GM18873 (cell line): ENCODE measurements at regions not wholly inside any gene's neighbourhood (a gene's known extent, or its start where the extent isn't known, plus 50 kb on each side); places are given as distances from the start of the nearest gene placed in this dataset.
"Not testable (repeated sequence)": the region's sequence is repeated elsewhere in the genome, so short reads cannot be mapped to it uniquely, and the experiment has no call there.

Source experiments
- ATAC-seq: cut with Tn5 transposase; IDR thresholded peaks from one replicate; pipeline ENCODE4 v1.9.1; 2021; ENCODE audit warnings: mild to moderate bottlenecking, moderate library complexity, moderate number of reproducible peaks; ENCODE audit not compliant: unreplicated experiment, low FRiP score

DNA sequence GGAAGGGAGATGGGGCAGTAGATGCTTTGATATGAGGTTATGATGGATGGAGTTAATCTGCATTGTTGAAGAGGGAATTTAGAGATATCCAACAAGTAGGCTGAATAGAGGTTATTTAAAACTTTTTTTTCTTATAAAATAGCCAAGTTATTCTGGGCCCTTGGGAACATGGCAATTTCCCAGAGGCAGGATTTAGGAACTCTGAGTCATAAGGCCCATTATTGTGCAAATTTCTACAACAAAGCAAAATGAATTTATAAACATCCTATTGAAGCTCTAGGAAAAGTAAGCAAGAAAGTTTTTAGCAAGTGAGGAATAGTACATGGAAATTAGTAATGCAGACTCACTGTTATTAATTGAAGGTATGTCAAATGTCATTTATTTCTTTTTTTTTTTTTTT is 160.9 kb upstream of the NPY start:
- no peak for ATAC-seq

DNA sequence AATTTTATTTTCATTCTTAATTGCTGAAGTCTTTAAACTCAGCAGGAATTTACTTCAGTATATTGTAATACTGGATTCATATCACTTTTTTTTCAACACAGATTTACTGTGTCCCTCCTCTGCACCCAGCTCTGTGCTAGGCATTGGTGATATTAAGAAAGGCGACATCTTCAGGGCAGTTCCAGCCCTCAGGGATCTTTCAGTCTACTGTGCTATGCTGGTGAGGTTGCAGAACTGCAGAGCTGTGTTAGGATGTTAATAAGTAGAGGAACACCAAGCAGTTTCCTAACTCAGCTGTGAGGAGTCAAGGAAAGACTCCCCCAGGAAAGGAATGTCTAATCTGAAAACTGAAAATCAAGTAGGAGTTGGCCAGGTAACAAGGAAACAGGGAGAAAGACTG is 158.2 kb upstream of the NPY start:
- no peak for ATAC-seq

DNA sequence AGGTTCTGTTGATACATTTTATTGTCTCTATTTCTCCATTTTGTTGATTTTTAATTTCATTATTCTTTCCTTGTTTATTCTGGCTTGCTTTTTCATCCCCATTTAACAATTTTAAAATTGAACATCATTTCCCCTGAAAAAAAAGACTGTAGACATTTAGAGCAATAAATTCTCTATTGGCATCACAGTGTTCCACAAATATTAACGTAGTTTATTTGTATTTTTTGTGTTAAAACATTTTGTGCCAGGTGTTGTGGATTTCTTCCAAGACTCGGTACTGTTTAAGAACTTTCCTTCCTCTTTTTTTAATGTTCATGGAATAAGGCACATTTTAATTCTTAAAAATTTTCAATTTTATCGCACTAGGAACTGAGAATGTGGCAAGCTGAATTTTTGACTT is 156.1 kb upstream of the NPY start:
- no peak for ATAC-seq

DNA sequence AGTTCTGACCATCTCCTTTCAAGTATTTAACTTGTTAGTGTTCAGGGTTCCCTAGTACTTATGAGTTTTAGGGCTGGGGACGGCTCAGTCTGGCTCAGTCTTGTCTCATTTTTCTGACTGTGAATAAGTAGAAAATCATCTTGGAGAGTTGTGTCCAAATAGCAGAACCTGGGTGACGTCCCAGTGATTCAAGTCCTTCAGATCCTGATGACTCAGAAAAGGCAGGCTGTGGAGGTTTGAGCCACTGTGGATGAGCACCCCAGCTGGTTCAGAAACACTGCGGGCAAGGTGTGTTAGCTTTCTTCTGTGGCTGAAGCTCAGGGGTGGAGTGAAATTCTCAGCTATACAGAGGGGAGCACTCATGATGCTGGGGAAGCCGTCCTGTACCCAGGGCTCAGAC is 154.4 kb upstream of the NPY start:
- ATAC-seq: no peak

DNA sequence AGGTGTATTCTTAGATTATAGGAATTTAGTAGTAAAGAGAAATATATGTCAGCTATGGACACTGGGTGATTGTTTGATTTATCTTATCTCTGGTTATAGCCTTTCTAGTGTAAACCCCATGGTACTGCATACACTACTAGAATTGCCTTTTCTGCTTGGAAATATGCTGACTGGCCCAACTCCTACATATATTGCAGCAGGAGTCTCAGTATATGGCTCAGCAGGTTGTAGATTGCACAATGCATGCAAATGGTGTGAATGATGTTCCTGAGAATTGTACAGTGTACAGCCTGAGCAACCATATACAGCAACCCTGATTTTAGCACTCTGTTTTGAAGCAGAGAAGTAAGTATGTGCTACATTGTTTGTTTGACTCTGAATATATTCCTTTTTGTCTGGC is 153.4 kb upstream of the NPY start:
- ATAC-seq: no peak

DNA sequence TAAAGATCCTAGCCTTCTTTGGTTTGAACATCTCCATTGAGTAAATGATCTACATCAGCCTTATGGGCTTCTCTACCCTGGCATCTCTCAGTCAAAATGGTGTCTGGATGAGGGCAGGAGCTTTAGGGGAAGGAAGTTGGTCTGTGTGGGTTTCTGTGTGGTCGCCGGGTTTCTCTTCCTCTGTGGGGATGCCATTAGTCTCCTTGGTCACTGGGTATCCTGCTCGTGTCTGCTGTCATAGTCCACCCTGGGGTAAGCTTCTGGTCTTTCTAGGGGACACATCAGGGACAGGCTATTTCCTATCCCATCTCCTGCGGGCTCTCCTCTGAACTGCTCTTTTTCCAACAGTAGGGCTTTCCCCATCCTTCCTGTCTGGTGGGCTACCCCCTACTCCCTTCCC is 150.3 kb upstream of the NPY start:
- peak; percentile 38 for ATAC-seq

DNA sequence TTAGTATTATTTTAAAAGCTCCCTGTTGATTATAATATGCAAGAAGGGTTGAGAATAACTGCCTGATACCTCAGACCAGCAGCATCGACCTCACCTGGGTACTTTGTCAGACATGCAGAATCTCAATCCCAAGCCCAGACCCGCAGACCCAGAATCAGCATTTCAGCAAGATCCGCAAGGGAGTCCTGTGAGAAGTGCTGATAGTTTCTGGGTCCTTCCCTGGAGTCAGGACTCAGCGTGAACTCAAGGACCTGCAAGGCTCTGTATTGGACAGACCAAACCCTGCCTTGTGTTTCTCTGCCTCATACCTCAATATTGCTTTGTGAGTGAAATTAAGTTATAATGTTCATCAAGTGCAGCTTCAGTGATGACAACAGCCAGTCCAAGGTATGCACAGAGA is 149.5 kb upstream of the NPY start:
- no peak for ATAC-seq

DNA sequence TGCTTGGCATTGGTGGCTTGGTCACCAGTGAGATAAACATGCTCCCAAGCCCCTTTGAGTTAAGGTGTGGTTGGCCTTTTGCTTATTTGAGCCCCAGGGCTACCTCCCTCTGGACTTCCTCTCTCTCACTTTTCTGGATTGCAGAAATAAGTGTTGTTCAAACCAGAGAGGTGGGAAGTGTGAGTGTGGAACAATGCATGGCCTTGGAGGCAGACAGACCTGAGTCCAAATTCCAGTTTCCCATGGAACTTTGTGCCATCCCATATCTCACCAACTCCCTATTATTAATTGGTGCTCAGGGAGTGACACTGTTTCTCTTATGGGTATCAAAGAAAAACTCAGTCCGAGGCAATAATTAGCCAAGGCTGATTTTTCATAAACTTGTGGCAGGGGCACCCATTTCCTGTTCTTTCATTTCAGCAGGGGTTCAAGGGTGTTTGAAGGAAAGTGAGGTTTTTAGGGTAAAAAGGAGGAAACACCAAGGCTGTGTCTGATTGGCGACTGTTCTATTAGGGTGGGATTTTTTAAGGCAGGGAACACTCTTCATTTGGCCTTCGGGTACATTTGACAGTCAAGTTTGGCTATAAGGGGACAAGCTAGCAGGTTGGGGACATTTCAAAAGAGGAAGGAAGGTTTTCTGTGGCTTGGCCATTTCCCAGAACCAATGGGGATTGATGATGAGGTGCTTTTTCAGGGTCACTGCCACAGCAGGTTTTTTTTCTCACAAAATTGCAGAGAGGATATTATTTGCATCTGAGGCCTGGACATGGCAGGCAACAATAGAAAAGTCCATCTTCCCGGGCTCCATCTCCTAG is 148.8 kb upstream of the NPY start:
- peak; percentile 61 for ATAC-seq

DNA sequence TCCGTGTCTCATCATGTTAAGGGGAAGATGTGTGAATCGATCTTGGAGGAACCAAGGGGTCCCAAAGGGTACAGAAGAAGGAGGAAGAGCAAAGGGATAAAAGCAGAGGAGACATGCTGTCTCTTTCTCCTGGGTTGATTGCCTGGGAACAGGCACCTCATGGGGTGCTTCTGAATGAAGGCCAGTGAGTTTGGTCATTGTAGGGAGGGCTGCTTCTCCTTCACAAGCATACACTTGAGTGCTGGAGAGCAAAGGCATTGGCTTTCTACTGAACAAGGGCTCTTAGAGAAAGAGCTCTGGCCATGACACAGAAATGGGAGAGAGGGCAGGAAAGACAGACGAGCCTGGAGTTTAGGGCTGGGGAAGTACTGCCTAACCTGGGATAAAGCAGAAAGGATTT is 146.7 kb upstream of the NPY start:
- no peak for ATAC-seq

DNA sequence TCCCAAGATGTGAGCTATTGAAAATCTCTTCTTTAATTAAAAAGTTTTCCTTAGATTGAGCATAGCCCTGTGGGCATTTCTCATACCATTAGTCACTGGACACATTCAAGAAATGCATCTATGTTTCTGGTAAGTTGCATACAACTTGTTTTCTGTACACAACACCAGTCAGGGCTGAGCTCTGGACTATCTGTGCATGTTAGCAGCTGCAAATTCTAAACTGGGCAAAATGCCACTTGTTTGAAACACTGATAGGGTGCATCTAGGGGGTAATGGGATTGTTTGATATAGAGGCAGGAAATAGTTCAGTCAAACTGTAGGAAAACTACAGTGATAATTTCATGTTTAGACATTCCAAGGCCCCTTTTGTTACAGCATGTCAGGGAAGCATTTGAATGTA is 145.6 kb upstream of the NPY start:
- no peak for ATAC-seq

DNA sequence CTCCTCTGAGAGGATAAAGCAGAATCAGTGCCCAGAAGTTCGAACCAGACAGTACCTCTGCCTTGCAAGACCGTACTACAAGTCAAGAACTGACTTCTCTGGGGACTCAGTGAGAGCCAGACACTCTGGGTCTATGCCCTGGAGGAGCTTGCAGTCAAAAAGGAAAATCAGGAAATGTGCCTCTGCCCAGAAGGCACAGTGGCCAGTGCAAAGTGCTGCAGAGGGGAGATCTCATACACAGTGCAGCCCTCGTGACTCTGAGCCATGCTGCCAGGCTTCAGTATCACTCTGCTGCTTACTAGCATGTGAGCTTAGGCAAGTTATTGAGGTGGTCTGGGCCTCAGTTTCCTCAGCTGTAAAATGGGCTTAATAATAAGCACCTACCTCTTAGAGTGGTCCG is 144.0 kb upstream of the NPY start:
- no peak for ATAC-seq

DNA sequence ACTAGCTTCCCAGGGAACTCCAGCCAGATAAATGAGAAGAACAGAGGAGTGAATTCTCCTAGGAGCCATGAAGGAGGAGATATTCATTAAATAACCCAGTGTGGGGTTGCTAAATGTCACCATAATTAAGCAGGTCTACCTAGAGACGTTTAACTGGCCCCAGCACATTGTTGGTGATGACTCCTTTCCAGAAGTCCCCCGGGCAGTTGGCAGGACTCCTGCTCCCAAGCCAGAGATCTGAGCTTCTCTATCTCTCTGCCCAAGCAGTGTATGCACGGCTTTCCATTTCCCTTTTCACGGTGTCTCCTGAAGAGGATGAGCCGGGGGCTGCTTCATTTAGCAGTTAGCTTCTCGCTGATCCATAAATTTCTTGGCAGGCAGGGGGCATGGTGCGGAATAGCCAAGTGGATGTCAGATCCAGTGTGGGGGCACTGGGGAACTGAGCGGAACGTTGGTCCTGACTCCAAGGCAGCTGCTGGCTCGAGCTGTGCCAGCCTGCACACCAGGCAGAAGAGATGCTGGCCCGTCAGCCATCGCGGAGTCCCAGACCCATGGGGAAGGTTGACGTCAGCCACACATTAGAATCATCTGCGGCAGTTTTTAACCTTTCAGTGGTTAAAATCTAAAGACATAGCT is 142.0 kb upstream of the NPY start:
- no peak for ATAC-seq

DNA sequence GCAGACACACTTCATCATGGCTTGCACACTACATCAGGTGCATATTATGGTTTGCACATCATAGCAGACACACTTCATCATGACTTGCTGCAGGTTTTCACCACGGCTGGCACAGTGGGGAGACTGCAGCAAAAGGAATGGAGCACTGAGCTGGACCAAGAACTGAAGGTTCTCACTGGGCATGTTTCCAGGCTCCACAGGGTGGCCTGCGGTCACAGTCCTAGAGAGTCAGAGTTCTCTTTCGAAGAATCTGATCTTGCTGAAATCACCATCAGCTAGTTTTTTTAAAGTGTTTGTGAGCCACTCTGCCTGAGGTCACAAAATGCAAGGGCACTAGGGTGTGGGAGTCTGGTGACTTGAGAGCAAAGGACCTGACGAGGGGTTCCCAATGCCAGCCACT is 140.4 kb upstream of the NPY start:
- no peak for ATAC-seq

DNA sequence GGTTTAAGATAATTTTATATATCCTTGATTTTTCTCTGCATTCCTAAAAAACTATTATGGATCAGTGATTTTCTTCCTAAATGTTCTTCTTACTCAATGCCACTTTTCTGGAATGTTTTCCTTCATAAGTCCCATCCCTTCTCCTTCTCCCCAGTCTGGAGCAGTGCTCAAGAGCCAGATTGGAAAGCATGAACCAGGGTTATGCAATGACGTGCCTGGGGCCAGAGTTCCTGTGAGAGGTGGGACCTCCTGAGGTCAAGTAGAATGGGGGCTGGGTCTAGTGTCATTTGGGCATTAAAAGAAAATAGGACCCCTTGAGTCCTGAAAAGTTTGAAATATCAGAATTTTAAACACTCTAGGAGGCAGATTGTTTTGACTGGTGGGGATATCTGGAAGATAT is 132.0 kb upstream of the NPY start:
- no peak for ATAC-seq

DNA sequence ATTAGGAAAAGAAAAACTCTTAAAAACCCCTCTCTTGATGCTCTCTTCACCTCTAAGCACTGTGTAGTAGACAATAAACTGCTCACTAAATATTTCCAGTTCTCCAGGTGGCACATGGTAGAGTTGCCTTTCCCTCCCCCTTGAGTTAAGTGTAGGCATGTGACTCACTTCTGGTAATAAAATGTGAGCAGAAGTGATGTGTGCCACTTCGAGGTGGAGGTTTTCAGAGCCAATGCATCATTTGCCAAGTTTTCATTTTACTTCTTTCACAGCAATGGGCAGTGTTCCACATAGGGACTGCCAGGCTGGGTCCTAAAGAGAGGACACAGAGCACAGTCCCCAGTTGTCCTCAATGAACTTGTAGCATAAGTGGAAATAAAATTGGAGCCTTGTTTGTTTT is 131.6 kb upstream of the NPY start:
- ATAC-seq: no peak

DNA sequence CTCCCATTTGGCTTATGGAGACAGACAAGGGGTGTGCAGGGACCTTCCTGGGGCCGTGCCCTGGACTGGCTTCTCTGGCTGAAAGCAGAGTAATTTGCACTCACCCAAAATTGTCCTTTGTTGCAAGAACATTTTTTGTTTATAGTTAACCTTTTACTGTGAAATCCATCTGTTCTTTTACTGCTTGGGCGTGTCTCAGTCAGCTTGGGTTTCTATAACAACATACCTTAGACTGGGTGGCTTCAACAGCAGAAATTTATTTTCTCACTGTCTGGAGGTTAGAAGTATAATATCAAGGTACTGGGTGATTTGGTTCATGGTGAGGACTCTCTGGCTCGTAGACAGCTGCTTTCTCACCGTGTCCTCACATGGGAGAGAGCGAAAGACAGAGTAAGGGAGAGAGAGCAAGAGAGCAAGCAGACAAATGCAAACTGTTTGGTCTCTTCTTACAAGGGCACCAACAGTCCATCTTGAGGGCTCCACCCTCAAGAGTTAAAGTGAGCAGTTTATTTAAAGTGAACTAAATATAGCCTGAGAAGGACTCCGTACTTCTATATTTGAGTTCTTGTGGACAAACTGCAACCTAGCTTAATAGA is 131.0 kb upstream of the NPY start:
- ATAC-seq: no peak

DNA sequence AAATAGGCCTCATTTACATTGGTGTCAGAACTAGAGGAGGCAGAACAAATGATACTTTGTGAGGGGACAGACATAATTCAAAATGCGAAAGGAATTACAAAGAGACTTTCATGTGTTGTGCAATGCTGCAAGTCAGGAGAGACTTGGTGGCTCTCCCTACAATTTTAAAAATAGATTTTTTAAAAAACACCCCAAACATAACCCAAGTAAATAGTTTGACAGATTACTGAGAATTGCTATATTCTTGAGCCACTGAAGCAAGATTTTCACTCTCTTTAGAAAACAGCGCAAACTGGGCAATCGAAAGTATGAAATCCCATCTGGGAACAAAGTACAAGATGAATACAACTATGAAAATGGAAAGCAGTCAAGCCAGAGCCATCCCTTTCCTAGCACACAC is 126.3 kb upstream of the NPY start:
- no peak for ATAC-seq

DNA sequence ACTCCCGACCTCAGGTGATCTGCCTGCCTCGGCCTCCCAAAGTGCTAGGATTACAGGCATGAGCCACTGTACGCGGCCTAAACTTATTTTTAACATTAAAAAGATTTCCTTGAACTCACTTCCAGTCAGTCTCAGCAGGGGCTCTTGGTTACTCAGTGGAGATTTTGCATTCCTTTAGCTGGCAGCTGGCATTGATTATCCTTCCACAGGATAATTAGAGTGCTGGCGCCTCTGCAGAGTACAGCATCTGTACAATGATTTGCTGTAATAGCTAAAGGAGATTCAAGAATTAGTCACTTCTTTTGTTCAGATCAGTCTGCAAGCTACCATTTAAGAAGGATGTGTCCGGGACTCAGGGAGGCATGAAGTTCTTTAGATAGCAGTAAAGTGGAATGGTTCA is 125.0 kb upstream of the NPY start:
- ATAC-seq: no peak

DNA sequence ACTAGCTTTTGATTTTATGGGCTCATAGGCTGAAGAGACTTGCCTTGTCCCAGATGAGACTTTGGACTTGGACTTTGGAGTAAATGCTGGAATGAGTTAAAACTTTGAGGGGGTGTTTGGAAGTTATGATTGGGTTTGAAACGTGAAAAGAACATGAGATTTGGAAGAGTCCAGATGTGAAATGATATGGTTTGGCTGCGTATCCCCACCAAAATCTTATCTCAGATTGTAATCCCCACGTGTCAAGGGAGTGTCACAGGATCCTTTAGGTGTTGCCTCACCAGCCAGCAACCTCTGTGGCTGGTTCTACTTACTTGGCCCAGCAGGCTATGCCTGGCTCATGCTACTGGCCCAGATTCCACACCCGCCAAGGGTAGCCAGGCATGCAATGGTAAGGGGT is 119.6 kb upstream of the NPY start:
- ATAC-seq: no peak

DNA sequence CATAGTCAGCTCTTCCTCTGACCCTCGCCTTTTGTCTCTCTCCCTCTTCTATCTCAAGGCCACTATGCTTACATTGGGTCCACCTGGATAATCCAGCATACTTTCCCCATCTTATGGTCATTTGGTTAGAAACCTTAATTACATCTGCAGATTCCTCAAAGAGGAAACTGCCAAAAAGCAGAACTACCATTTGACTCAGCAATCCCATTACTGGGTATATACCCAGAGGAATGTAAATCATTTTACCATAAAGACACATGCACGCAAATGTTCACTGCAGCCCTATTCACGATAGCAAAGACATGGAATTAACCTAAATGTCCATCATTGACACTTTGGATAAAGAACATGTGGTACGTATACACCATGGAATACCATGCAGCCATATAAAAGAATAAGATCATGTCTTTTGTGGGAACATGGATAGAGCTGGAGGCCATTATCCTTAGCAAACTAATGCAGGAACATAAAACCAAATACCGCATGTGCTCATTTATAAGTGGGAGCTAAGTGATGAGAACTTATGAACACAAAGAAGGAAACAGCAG is 114.8 kb upstream of the NPY start:
- no peak for ATAC-seq

DNA sequence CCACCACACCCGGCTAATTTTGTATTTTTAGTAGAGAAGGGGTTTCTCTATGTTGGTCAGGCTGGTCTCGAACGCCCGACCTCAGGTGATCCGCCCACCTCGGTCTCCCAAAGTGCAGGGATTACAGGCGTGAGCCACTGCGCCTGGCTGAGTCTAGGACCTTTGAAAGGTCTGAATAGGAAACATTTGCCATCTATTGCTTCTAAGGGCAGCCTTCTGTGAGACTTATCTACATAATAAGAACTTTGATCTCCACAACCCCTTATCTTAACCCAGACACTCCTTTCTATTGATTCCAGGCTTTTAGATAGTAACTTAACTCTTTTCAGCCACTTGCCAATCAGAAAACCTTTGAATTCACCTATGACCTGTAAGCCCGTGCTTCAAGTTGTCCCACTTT is 112.0 kb upstream of the NPY start:
- not testable (repeated sequence) for ATAC-seq

DNA sequence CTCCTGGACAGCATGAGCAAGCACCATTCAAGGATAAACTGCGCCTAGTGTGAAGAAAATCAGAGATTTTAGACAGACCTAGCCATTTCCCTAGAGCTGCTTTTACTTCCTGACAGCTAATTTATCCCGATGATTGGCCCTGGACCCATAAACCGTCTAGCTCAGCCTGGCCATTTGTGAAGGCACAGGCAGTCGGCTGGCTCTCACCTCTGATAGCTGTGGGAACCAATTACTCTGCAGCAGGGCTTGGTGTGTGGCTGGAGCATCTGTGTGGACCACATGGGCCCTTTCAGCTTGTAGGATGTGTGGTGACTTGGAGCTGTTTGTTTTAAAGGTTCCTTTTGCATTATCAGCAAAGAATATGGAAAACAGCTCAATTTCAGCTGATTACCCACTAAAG is 111.1 kb upstream of the NPY start:
- no peak for ATAC-seq
